Endodermal cell (in vitro differentiated cells): ENCODE measurements at regions not wholly inside any gene's neighbourhood (a gene's known extent, or its start where the extent isn't known, plus 50 kb on each side); places are given as distances from the start of the nearest gene placed in this dataset.

Source experiments
- DNase-seq: peaks from one replicate; pipeline ENCODE4 v3.0.0-alpha.2; 2017
- H3K27ac ChIP-seq: 2 replicates; pipeline ENCODE4 v1.5.1; 2013; ENCODE audit warnings: mild to moderate bottlenecking, low read depth, low read length, moderate library complexity
- H3K27me3 ChIP-seq: 2 replicates; pipeline ENCODE4 v1.6.1; 2013; ENCODE audit warnings: mild to moderate bottlenecking, low read length, moderate library complexity; ENCODE audit not compliant: insufficient read depth, control insufficient read depth, poor library complexity, severe bottlenecking
- H3K36me3 ChIP-seq: 2 replicates; pipeline ENCODE4 v1.7.0; 2013; ENCODE audit warnings: mild to moderate bottlenecking, low read length, moderate library complexity; ENCODE audit not compliant: control insufficient read depth, insufficient read depth
- H3K4me1 ChIP-seq: one replicate; pipeline ENCODE4 v1.7.0; 2013; ENCODE audit warnings: low read length; ENCODE audit not compliant: control insufficient read depth, insufficient read depth
- H3K4me3 ChIP-seq: 2 replicates; pipeline ENCODE4 v1.5.1; 2013; ENCODE audit warnings: mild to moderate bottlenecking, low read length, moderate library complexity
- H3K9ac ChIP-seq: 2 replicates; pipeline ENCODE4 v1.6.1; 2013; ENCODE audit warnings: mild to moderate bottlenecking, low read length, moderate library complexity; ENCODE audit not compliant: poor library complexity, severe bottlenecking; ENCODE audit errors: extremely low read depth
- H3K9me3 ChIP-seq: 2 replicates; pipeline ENCODE4 v1.6.1; 2013; ENCODE audit warnings: mild to moderate bottlenecking, low read length, moderate library complexity; ENCODE audit not compliant: control insufficient read depth
- H3K27ac Mint-ChIP-seq: 2 replicates; pipeline ENCODE4 v1.8.0; 2020; ENCODE audit warnings: mixed read lengths
- H3K27me3 Mint-ChIP-seq: 2 replicates; pipeline ENCODE4 v1.8.0; 2021; ENCODE audit warnings: mild to moderate bottlenecking, mixed read lengths; ENCODE audit not compliant: insufficient read depth
- H3K36me3 Mint-ChIP-seq: 2 replicates; pipeline ENCODE4 v1.8.0; 2020; ENCODE audit warnings: low read depth, mixed read lengths
- H3K4me1 Mint-ChIP-seq: 2 replicates; pipeline ENCODE4 v1.8.0; 2020; ENCODE audit warnings: mixed read lengths
- H3K4me3 Mint-ChIP-seq: 2 replicates; pipeline ENCODE4 v1.8.0; 2020; ENCODE audit warnings: mild to moderate bottlenecking, moderate library complexity, mixed read lengths
- H3K9me3 Mint-ChIP-seq: 2 replicates; pipeline ENCODE4 v1.8.0; 2020; ENCODE audit warnings: mild to moderate bottlenecking, mixed read lengths
- CTCF ChIP-seq: fragments of 200-600 bp; sonication (generic); conservative IDR thresholded peaks from 2 replicates; pipeline ENCODE4 v1.5.0; 2021; ENCODE audit warnings: antibody characterized with exemption, mild to moderate bottlenecking
- WGBS, 2 experiments: methylation state at CpG; one replicate each; pipeline versions ENCODE4 v1.1.5 to v1.1.7; 2013; ENCODE audit warnings: missing lambda C conversion rate in 2 of 2, mixed read lengths in 1 of 2; ENCODE audit not compliant: insufficient coverage in 1 of 2, insufficient read length in 1 of 2; 5-methylcytosine and 5-hydroxymethylcytosine counted together

- no peak for DNase-seq
- TF ChIP-seq CTCF, result no peak
- H3K36me3 Mint-ChIP-seq, result no peaks in the 10 kb centered on the region
- peaks cover 5% of the 10 kb centered on the region for H3K4me1 ChIP-seq
- 80 to 86% methylated on average over 1 of the region's 1 CpG for WGBS, 2 experiments
- H3K9ac ChIP-seq, result no peak overlapping the region
- H3K4me3 Mint-ChIP-seq, result no peak overlapping the region
- no peak overlapping the region for H3K27ac ChIP-seq
- H3K36me3 ChIP-seq, result no peaks in the 10 kb centered on the region
- no peaks in the 10 kb centered on the region for H3K27me3 ChIP-seq
- H3K27ac Mint-ChIP-seq, result no peak overlapping the region
- no peaks in the 10 kb centered on the region for H3K27me3 Mint-ChIP-seq
- no peak overlapping the region for H3K4me3 ChIP-seq
- H3K9me3 ChIP-seq, result no peaks in the 10 kb centered on the region
- H3K9me3 Mint-ChIP-seq, result no peaks in the 10 kb centered on the region
- peaks cover 21% of the 10 kb centered on the region for H3K4me1 Mint-ChIP-seq
These were observed 338.5 kb upstream of the SPTLC3 start for GRCh38 chr20:12670301-12670700.

GRCh38 chr20:12673352-12673751 lies 335.4 kb upstream of the SPTLC3 start:
- Histone ChIP-seq H3K27ac (no peak overlapping the region), H3K4me3 (no peak overlapping the region), H3K4me1 (peaks cover 5% of the 10 kb centered on the region), H3K9ac (no peak overlapping the region), H3K36me3 (no peaks in the 10 kb centered on the region), H3K9me3 (no peaks in the 10 kb centered on the region), H3K27me3 (no peaks in the 10 kb centered on the region)
- Mint-ChIP-seq H3K4me1 (peaks cover 21% of the 10 kb centered on the region), H3K27me3 (no peaks in the 10 kb centered on the region), H3K36me3 (no peaks in the 10 kb centered on the region), H3K27ac (no peak overlapping the region), H3K9me3 (no peaks in the 10 kb centered on the region), H3K4me3 (no peak overlapping the region)
- TF ChIP-seq CTCF, result no peak
- 90 to 93% methylated on average over 4 to 5 of the region's 5 CpGs for WGBS, 2 experiments
- no peak for DNase-seq

- Mint-ChIP-seq H3K9me3 (no peaks in the 10 kb centered on the region), H3K27ac (no peak overlapping the region), H3K27me3 (no peaks in the 10 kb centered on the region), H3K36me3 (no peaks in the 10 kb centered on the region), H3K4me1 (peaks cover 19% of the 10 kb centered on the region), H3K4me3 (no peak overlapping the region)
- DNase-seq, result no peak
- Histone ChIP-seq H3K36me3 (no peaks in the 10 kb centered on the region), H3K27me3 (no peaks in the 10 kb centered on the region), H3K27ac (no peak overlapping the region), H3K9me3 (no peaks in the 10 kb centered on the region), H3K4me3 (no peak overlapping the region), H3K9ac (no peak overlapping the region), H3K4me1 (no peaks in the 10 kb centered on the region)
- WGBS, 2 experiments, result no CpG with 5 or more reads among the region's 1 CpG
- TF ChIP-seq CTCF, result no peak
These were observed 330.8 kb upstream of the SPTLC3 start for GRCh38 chr20:12677925-12678324.
